Testis (tissue), 2 donors: ENCODE measurements at regions not wholly inside any gene's neighbourhood (a gene's known extent, or its start where the extent isn't known, plus 50 kb on each side); places are given as distances from the start of the nearest gene placed in this dataset.

Experiments used
- POLR2A ChIP-seq: fragments of 450-650 bp; IDR thresholded peaks from one replicate; pipeline ENCODE4 v1.6.1; 2017; ENCODE audit warnings: antibody characterized with exemption, mild to moderate bottlenecking, moderate library complexity
- TF ChIP-seq, protein P1 (sequence below), 3 experiments: fragments of 450-650 bp in 2 of 3; fragments of 200-600 bp in 1 of 3; sonication (generic) in 1 of 3; IDR thresholded peaks; one replicate each; pipeline ENCODE4 v1.5.1; 2016 to 2019; ENCODE audit warnings: antibody characterized with exemption in 3 of 3, mild to moderate bottlenecking in 2 of 3, moderate library complexity in 1 of 3

DNA sequence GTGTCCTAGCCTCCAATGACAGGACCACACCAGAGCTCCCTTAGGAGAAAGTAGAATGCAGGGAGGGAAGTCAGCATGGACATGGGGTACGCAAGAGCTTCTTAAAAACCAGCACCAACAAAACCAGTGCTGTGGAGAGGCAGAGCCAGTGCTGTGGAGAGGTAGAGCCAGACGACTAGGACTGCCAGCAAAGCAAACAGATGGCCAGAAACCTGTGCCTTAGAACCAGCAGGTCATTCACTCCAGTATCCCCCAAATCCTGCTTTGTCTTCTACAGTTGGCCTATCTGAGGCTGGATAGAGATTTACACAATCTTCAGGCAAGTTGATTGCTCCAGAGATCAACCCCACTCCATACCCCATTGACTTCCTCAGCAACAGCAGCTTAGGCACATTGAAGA lies 459.9 kb upstream of the CAMK1G start:
- TF ChIP-seq POLR2A, result no peak
- TF ChIP-seq, protein P1, sequence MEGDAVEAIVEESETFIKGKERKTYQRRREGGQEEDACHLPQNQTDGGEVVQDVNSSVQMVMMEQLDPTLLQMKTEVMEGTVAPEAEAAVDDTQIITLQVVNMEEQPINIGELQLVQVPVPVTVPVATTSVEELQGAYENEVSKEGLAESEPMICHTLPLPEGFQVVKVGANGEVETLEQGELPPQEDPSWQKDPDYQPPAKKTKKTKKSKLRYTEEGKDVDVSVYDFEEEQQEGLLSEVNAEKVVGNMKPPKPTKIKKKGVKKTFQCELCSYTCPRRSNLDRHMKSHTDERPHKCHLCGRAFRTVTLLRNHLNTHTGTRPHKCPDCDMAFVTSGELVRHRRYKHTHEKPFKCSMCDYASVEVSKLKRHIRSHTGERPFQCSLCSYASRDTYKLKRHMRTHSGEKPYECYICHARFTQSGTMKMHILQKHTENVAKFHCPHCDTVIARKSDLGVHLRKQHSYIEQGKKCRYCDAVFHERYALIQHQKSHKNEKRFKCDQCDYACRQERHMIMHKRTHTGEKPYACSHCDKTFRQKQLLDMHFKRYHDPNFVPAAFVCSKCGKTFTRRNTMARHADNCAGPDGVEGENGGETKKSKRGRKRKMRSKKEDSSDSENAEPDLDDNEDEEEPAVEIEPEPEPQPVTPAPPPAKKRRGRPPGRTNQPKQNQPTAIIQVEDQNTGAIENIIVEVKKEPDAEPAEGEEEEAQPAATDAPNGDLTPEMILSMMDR (IDR thresholded peaks at IDR 0.05), result no peak
